Fibroblast of mammary gland (primary cell): ENCODE measurements at regions not wholly inside any gene's neighbourhood (a gene's known extent, or its start where the extent isn't known, plus 50 kb on each side); places are given as distances from the start of the nearest gene placed in this dataset.
A peak's percentile ranks its signal among the peaks of the same experiment; 100 is the strongest.

Experiments
- DNase-seq: peaks from one replicate; pipeline ENCODE4 v3.0.0-alpha.2; 2010; ENCODE audit warnings: low read depth
- H3K4me3 ChIP-seq: 2 replicates; pipeline ENCODE4 v1.5.1; 2011; ENCODE audit warnings: low read depth, mild to moderate bottlenecking, low read length, moderate library complexity; ENCODE audit not compliant: control insufficient read depth
- CTCF ChIP-seq: conservative IDR thresholded peaks from 2 replicates; pipeline ENCODE4 v1.5.1; 2011; ENCODE audit warnings: low read depth, low read length, inconsistent platforms; ENCODE audit not compliant: control insufficient read depth, insufficient read depth

GRCh38 chr5:74433896-74434829, 206.4 kb downstream of the ENC1 start:
- no peak overlapping the region for H3K4me3 ChIP-seq
- peak; percentile 5 for DNase-seq
- no peak for TF ChIP-seq CTCF

- DNase-seq, result peak; percentile 15
- no peak for TF ChIP-seq CTCF
- no peak overlapping the region for H3K4me3 ChIP-seq
Observed at GRCh38 chr5:74433255-74433895, 207.2 kb downstream of the ENC1 start.

GRCh38 chr5:74432721-74433120, 207.8 kb downstream of the ENC1 start:
- H3K4me3 ChIP-seq, result no peak overlapping the region
- TF ChIP-seq CTCF, result no peak
- no peak for DNase-seq

- DNase-seq, result no peak
- no peak for TF ChIP-seq CTCF
- H3K4me3 ChIP-seq, result no peak overlapping the region
Observed at GRCh38 chr5:74432216-74432615, 208.3 kb downstream of the ENC1 start.

GRCh38 chr5:74431290-74431669, 209.2 kb downstream of the ENC1 start:
- TF ChIP-seq CTCF, result no peak
- DNase-seq, result no peak
- no peak overlapping the region for H3K4me3 ChIP-seq

- no peak for DNase-seq
- TF ChIP-seq CTCF, result no peak
- H3K4me3 ChIP-seq, result no peak overlapping the region
Observed at GRCh38 chr5:74430631-74431289, 209.8 kb downstream of the ENC1 start.
